Suprapubic skin (tissue), 4 donors: ENCODE measurements at regions not wholly inside any gene's neighbourhood (a gene's known extent, or its start where the extent isn't known, plus 50 kb on each side); places are given as distances from the start of the nearest gene placed in this dataset.
"Not testable (repeated sequence)": the region's sequence is repeated elsewhere in the genome, so short reads cannot be mapped to it uniquely, and the experiment has no call there.

Experiments
- DNase-seq, 2 donors: peaks; one replicate each; pipeline ENCODE4 v3.0.0-alpha.2; 2019; ENCODE audit warnings: low spot score in 2 of 2
- H3K27ac ChIP-seq: fragments of 200-600 bp; sonication (generic); one replicate; pipeline ENCODE4 v1.5.1; 2019
- H3K27me3 ChIP-seq: fragments of 200-600 bp; sonication (generic); one replicate; pipeline ENCODE4 v1.5.1; 2019
- H3K36me3 ChIP-seq: fragments of 200-600 bp; sonication (generic); one replicate; pipeline ENCODE4 v1.5.1; 2019
- H3K4me1 ChIP-seq: fragments of 200-600 bp; sonication (generic); one replicate; pipeline ENCODE4 v1.5.1; 2019
- H3K4me3 ChIP-seq: fragments of 200-600 bp; sonication (generic); one replicate; pipeline ENCODE4 v1.5.1; 2019; ENCODE audit warnings: mild to moderate bottlenecking
- H3K9me3 ChIP-seq: fragments of 200-600 bp; sonication (generic); one replicate; pipeline ENCODE4 v1.5.1; 2019
- EP300 ChIP-seq: sonication (generic); formaldehyde crosslinking; IDR thresholded peaks from one replicate; pipeline ENCODE4 v1.6.1; 2017; ENCODE audit warnings: antibody characterized with exemption
- POLR2A ChIP-seq, 2 donors: fragments of 450-650 bp; IDR thresholded peaks; one replicate each; pipeline ENCODE4 v1.6.1; 2017; ENCODE audit warnings: antibody characterized with exemption in 2 of 2, mild to moderate bottlenecking in 2 of 2, moderate library complexity in 2 of 2
- POLR2AphosphoS5 ChIP-seq, 3 donors: sonication (generic); formaldehyde crosslinking; IDR thresholded peaks; one replicate each; pipeline ENCODE4 v1.6.1; 2017; ENCODE audit warnings: antibody characterized with exemption in 3 of 3
- WGBS: methylation state at CpG from one replicate; pipeline ENCODE4 v1.1.5; 2018; 5-methylcytosine and 5-hydroxymethylcytosine counted together
- TF ChIP-seq, protein P1 (sequence below), 2 donors: fragments of 200-600 bp in 1 of 2; fragments of 450-650 bp in 1 of 2; sonication (generic) in 1 of 2; IDR thresholded peaks; one replicate each; pipeline ENCODE4 v1.5.1; 2016 to 2019; ENCODE audit warnings: antibody characterized with exemption in 2 of 2, mild to moderate bottlenecking in 1 of 2, moderate library complexity in 1 of 2

DNA sequence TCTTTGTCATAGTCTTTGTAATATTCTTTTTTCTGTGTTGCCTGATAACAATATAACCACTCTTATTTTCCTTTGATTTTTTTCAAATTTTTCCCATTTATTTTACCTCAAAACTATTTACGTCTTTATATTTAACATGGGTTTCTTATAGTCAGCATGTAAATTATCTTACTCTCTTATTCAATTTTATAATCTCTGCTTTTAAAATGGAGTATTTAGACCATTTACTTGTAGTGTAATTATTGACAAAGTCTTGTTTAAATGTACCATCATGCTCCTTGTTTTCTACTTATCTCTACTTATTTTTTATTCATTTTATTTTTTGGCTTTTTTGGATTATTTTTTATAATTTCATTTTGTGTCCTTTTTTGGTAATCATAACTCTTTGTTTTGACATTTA, 476.5 kb upstream of the MAP3K7 start:
- WGBS = 97% methylated on average over 1 of the region's 1 CpG
- Histone ChIP-seq H3K4me1 (no peaks in the 10 kb centered on the region), H3K27ac (no peak overlapping the region), H3K27me3 (no peaks in the 10 kb centered on the region), H3K9me3 (no peaks in the 10 kb centered on the region), H3K36me3 (no peaks in the 10 kb centered on the region), H3K4me3 (no peak overlapping the region)
- TF ChIP-seq POLR2A (IDR thresholded peaks at IDR 0.05) (no peak), POLR2AphosphoS5 (IDR thresholded peaks at IDR 0.05) (no peak), EP300 (no peak)
- DNase-seq = no peak

GRCh38 chr6:91057689-91058088, 470.8 kb upstream of the MAP3K7 start:
- WGBS = 55% methylated on average over 1 of the region's 1 CpG
- H3K27ac ChIP-seq = no peak overlapping the region
- no peak overlapping the region for H3K4me3 ChIP-seq
- H3K36me3 ChIP-seq = no peaks in the 10 kb centered on the region
- peaks cover 7% of the 10 kb centered on the region for H3K9me3 ChIP-seq
- TF ChIP-seq POLR2AphosphoS5 (IDR thresholded peaks at IDR 0.05) (no peak), POLR2A (IDR thresholded peaks at IDR 0.05) (no peak), EP300 (no peak)
- TF ChIP-seq, protein P1, sequence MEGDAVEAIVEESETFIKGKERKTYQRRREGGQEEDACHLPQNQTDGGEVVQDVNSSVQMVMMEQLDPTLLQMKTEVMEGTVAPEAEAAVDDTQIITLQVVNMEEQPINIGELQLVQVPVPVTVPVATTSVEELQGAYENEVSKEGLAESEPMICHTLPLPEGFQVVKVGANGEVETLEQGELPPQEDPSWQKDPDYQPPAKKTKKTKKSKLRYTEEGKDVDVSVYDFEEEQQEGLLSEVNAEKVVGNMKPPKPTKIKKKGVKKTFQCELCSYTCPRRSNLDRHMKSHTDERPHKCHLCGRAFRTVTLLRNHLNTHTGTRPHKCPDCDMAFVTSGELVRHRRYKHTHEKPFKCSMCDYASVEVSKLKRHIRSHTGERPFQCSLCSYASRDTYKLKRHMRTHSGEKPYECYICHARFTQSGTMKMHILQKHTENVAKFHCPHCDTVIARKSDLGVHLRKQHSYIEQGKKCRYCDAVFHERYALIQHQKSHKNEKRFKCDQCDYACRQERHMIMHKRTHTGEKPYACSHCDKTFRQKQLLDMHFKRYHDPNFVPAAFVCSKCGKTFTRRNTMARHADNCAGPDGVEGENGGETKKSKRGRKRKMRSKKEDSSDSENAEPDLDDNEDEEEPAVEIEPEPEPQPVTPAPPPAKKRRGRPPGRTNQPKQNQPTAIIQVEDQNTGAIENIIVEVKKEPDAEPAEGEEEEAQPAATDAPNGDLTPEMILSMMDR (IDR thresholded peaks at IDR 0.05) = no peak
- DNase-seq = no peak
- H3K27me3 ChIP-seq = no peaks in the 10 kb centered on the region
- no peaks in the 10 kb centered on the region for H3K4me1 ChIP-seq

GRCh38 chr6:91055959-91056358, 469.1 kb upstream of the MAP3K7 start:
- no peak for TF ChIP-seq POLR2AphosphoS5 (IDR thresholded peaks at IDR 0.05)
- 62% methylated on average over 1 of the region's 1 CpG for WGBS

GRCh38 chr6:91052473-91053450, 465.9 kb upstream of the MAP3K7 start:
- not testable (repeated sequence) for H3K27me3 ChIP-seq, H3K4me1 ChIP-seq, H3K4me3 ChIP-seq, H3K9me3 ChIP-seq, DNase-seq, H3K27ac ChIP-seq, H3K36me3 ChIP-seq
- 88% methylated on average over 26 of the region's 33 CpGs for WGBS

More at GRCh38 chr6:91055959-91056358, 469.1 kb upstream of the MAP3K7 start:
- Histone ChIP-seq H3K4me1 (no peaks in the 10 kb centered on the region), H3K36me3 (no peaks in the 10 kb centered on the region), H3K9me3 (peaks cover 7% of the 10 kb centered on the region), H3K27ac (no peak overlapping the region), H3K27me3 (no peaks in the 10 kb centered on the region), H3K4me3 (no peak overlapping the region)
- no peak for DNase-seq

DNA sequence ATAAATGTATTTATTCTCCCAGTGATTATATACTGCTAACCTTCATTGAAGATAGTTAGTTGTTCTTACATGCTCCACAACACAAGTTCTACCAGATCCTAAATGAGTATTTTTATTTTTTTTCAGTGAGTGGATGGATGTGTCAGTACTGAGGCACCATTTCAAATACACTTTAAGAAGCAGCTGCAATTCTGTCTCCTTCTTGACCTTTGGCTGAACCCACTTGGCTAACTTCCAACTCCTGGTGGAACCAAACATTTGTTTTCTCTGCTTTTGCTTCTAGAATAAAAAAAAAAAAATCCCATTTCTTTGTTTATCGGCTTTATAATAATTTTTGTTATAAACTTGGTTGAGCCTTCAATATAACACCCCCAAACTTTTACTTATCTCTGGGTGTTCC, 458.3 kb upstream of the MAP3K7 start:
- Histone ChIP-seq H3K27me3 (no peaks in the 10 kb centered on the region), H3K27ac (no peak overlapping the region), H3K9me3 (no peaks in the 10 kb centered on the region), H3K4me3 (no peak overlapping the region), H3K36me3 (no peaks in the 10 kb centered on the region), H3K4me1 (no peaks in the 10 kb centered on the region)
- no peak for DNase-seq
- 62% methylated on average over 1 of the region's 1 CpG for WGBS
- no peak for TF ChIP-seq POLR2A (IDR thresholded peaks at IDR 0.05)
- no peak for TF ChIP-seq POLR2AphosphoS5 (IDR thresholded peaks at IDR 0.05)
- TF ChIP-seq, protein P1 (IDR thresholded peaks at IDR 0.05) = no peak
- no peak for TF ChIP-seq EP300

GRCh38 chr6:91043751-91044150, 456.9 kb upstream of the MAP3K7 start:
- Histone ChIP-seq H3K27me3 (no peaks in the 10 kb centered on the region), H3K36me3 (no peaks in the 10 kb centered on the region), H3K9me3 (no peaks in the 10 kb centered on the region), H3K27ac (no peak overlapping the region), H3K4me3 (no peak overlapping the region), H3K4me1 (no peaks in the 10 kb centered on the region)
- DNase-seq = no peak
- TF ChIP-seq POLR2A (IDR thresholded peaks at IDR 0.05) (no peak), POLR2AphosphoS5 (IDR thresholded peaks at IDR 0.05) (no peak), EP300 (no peak)
- TF ChIP-seq, protein P1 (IDR thresholded peaks at IDR 0.05) = no peak
- WGBS = 82% methylated on average over 2 of the region's 2 CpGs
